H1 (cell line): ENCODE measurements at regions not wholly inside any gene's neighbourhood (a gene's known extent, or its start where the extent isn't known, plus 50 kb on each side); places are given as distances from the start of the nearest gene placed in this dataset.

Experiments
- ATF3 ChIP-seq: IDR thresholded peaks from 2 replicates; pipeline ENCODE4 v1.6.1; 2011; ENCODE audit warnings: low read depth, mild to moderate bottlenecking, low read length; ENCODE audit not compliant: insufficient read depth
- CHD7 ChIP-seq: fragments of 300-600 bp; sonication (generic); IDR thresholded peaks from 2 replicates; pipeline ENCODE4 v1.7.1; 2012; ENCODE audit warnings: low read length, moderate library complexity, mild to moderate bottlenecking, inconsistent platforms; ENCODE audit not compliant: insufficient replicate concordance

GRCh38 chr4:7138223-7139166 lies 53.8 kb upstream of the SORCS2 start (continued):
- TF ChIP-seq ATF3: no peak
- TF ChIP-seq CHD7: no peak
- TF ChIP-seq, all 59 proteins: peak for 0
